NCI-H748 (cell line): ENCODE measurements at regions not wholly inside any gene's neighbourhood (a gene's known extent, or its start where the extent isn't known, plus 50 kb on each side); places are given as distances from the start of the nearest gene placed in this dataset.
A peak's percentile ranks its signal among the peaks of the same experiment; 100 is the strongest.

ENCODE experiments used
- DNase-seq: peaks from one replicate; lab custom pipeline; 2025; ENCODE audit not compliant: unreplicated experiment; lab: John Stamatoyannopoulos, UW

DNA sequence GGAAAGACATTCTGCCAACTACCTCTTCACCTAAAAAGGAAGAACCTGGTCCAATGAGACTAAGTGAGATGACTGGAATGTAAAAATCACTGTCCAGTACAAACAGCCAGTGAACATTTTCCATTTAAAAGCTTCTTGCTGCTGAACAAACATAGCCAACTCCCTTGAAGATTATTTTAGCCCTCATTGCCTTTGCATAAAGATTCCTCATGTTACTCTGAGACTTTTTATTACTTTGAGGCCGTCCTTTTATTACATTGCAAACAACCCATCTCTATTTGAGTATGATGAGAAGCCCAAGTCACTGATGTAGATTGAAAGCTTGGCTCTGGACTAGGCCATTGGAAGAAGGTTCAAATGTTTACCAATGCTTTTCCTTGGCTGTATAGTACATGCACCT is 649.8 kb downstream of the CETN3 start:
- no peak for DNase-seq

DNA sequence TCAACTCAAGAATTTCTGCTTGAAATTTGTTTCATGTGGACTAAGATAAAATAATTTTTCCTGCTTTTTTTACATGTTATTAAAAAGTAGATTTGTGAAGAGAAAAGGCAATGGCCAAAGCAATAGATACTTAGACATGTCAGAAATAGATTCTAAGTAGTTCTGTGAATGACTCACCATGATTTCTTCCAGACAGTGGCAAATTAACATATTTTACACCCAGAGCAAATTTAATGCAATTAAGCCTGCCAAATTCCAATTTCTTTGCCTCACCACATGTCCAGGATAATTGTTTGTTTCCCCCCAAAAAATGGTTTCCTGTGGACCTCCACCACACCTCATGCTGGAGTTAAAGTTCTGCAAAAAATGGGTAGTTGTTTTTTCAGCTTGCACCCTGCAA is 651.4 kb downstream of the CETN3 start:
- no peak for DNase-seq

DNA sequence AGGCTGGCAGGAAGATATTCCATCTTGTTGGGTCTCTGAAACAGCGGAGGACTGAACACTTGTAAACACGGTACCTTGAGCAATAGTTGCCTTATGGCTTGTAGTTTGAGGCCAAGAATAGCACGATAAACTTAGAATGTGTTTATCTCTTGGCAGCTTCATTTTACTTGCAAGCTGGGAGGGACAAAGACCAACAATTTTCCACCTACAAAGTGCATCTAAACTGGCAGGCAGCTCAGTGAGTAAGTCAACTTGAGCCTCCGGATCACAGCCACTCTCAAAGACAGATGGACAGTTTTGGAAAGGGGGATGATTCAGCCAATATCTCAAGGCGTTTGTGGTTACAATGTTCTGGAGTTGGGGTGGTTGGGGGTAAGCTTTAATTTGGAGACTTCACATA is 652.6 kb downstream of the CETN3 start:
- DNase-seq, result no peak

DNA sequence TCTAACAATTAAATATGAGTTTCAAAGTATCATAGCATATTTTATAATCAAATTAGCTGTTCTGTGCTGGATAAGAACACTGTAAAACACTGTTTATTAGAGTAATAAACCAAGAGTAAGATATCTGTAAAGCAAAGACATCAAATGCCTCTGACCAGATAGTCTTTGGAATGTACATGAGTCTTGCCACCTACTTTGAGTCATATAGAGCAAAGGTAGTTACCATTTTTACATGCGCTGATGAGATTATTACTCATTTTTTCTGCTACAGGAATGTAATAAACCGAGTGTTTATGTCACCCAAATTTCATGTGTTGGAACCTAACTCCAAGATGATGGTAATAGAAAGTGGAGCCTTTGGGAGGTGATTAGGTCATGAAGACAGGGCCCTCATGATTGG is 654.5 kb downstream of the CETN3 start:
- no peak for DNase-seq

DNA sequence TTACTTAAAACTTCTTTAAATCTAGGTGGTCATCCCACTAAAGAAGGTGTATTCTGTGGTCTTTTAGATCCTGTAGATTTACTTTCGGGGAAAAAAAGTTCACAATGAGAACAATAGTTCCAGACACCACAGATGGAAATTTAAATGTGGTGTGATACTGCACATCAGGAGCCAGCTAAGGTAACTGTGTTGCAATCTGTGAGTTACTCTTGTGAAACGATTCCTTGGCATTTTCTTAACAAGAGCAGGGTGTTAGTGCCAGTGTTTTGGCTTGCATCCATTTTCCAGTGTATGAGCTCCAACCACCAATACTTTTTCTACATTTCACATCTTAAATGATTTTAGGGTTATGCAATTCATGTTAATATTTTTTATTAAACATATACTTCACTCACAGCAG is 674.5 kb downstream of the CETN3 start:
- no peak for DNase-seq

DNA sequence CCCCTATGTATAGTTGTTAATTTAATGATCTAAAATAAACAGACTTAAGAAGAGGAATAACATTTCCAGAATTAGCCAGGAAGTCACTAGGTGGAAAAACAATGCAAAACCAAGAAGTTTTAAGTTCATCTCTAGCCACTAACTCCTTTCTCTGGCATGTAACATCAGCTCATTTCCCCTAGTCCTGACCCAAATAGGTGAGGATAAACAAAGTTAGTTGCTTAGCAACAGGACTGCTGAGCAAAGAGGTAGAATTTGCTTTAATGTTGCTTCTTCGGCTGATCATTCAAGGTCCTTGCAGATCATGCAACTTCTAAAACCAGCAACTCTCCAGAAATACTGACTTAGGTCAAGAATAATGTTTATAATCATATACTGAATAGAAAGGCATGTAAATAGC is 675.8 kb downstream of the CETN3 start:
- DNase-seq, result peak; percentile 62

DNA sequence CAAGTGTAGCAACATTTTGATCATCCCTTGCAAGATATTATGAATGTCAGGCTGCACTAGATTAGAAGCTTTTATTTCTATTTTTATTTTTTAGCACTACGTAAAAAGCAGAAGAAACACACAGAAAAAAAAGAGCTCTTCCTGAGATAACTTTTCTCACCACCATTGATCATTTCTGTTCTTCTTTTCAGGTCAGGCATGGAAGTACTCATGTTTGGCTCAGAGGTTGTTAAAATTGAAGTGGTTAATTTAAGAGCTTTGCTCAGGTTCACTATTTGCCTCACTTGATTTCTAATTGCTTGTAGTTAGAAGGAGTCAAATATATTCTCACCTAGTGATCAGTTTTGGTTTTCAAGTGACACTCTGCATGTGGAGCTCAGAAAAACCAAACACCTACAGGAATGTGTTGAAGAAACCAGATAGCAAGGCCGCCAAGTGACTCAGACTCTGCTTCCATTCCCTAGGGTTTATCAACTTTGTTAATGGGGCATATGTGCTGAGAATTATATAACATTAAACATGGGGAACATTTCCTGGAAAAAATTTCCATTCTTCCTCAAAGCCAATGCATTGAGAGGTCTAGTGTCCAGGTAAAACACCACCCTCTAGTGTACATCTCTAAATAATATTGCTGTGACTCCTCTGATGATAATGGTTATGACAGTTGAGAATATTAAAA is 679.8 kb downstream of the CETN3 start:
- peak; percentile 58 for DNase-seq

DNA sequence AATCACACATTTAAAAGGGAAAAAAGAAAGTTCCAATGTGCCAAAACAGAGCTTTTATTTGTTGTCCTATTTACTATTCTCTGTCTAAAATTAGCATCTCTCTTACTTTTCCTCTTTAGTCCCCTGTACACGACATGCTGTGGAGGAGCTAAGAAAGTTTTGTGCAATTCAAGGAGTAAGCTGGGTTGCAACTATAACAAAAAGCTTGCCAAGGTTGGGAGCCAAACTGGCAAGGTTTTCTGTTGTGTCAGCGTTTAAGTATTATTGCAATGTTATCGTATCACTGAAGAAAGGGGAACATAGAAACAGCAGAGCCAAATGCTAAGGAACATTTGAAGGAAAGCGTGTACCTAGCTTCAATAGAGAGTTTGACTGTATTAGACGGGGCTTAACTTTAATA is 680.8 kb downstream of the CETN3 start:
- no peak for DNase-seq

DNA sequence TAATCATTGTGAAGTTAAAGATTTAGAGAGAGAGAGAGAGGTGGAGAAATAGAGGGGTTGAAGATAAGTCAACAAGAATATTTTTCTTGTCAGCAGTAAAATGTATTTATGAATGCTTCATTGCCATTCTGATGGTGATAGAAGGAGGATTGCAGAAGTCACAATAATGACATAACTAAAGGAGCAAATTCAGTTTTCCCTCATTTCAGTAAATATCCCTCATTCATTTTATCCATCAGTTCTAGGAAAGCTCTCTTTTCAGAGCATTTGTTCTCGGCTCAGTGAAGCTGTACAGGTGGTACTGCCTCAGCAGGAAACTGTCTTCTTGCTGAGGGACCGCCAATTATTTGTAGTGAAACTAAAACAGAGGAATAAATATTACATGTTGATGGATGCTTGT is 681.4 kb downstream of the CETN3 start:
- DNase-seq, result no peak

DNA sequence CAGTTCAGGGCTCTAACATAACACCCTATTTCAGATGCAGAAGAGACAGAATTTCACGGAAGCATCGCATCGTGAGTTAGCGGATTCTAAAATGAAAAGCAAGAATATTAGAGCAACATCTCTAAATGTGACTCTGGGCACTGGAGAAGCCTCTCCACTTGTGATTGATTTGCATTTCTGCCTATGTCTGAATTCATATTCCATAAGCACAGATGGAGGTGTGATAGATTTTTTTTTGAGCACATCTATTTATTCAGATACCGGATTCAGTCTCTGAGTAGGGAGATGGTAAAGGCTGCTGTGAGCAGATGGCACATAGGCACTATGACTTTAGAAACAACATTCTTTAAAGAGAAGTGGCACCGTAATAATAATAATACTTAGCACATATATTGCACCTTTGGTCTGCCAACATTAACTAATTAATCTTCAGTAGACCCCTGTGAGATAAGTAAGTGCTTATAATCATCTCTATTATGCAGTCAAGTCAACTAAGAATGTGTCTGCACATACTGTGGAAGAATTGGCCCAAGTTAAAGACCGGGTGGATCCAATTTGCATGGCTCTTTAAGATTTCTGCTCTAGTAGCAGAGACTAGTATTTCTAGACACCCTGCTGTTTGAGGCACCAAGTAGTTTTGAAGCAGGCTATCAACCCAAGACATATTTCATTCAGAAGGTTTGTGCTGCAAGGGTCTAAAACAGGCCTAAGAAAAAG is 685.0 kb downstream of the CETN3 start:
- DNase-seq, result no peak

DNA sequence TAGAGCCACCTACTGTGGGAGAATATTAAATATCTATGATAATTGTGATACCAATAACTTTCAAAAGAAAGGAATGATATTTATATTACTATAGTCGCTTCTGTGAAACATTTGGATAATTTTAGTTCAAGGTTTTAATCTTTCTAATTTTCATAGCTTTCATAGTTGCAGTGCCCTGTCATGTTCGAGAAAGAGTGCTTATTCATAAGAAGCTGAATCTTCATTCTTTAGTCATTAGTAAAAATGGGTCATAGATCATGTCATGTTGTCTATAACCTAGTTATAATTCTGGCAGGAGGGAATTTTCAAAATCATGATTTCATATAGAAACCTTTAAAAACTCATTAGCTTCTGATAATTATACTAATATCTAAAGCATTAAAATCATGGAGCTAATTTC is 685.6 kb downstream of the CETN3 start:
- DNase-seq, result no peak

DNA sequence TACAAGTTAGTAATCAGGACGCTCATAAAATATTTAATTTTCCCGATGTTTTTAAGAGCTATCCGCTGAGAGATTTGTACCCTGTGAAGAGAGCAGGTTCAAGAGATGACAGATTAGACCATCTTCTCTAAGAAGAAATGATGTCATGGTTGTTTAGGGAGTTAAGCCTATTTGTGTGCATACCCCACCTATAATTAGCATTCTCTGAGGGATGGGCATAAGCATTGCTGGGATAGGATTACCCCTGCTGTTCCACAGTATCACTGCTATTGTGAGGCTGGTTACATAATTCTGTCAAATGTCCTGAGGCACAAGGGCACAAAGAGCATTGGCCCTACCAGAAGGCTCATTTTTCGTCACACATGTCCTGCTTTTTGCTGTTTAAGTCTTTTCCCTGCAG is 687.0 kb downstream of the CETN3 start:
- peak; percentile 57 for DNase-seq

DNA sequence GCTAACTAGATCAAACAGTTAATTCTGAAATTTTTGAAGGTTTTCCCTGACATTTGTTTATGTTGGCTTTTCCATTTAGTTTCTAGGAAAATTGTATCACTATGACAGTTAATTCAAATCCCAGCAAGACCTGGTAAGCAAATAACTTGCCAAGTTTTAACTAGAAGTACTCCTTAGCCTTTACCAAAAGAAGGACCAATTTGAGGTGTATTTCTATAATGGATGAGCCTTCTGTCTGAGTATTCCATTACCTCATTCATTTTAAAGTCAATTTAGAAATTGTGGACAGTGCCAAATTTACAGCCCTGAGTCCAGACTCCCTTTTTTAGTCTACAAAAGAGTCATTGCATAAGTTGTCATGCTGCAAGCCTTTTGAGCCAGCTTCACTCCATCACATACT is 687.6 kb downstream of the CETN3 start:
- no peak for DNase-seq

DNA sequence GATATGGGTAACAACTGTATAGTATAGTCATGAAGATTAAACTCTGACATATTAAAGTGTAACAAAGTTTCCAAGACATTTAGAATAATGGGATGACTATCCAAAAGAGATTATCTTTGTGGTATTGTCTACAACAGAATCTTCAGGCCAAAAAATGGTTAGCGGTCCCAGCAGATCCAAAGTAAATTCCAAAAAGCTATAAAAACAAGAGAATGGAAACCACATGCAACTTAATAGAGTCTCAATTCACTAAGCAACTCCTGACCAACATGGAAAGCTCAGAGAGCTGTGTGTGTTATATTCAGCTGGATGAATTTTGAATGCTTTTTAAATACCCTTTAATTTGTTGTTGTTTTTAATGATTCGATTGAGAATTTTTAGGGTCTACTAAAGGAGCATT is 688.2 kb downstream of the CETN3 start:
- no peak for DNase-seq

DNA sequence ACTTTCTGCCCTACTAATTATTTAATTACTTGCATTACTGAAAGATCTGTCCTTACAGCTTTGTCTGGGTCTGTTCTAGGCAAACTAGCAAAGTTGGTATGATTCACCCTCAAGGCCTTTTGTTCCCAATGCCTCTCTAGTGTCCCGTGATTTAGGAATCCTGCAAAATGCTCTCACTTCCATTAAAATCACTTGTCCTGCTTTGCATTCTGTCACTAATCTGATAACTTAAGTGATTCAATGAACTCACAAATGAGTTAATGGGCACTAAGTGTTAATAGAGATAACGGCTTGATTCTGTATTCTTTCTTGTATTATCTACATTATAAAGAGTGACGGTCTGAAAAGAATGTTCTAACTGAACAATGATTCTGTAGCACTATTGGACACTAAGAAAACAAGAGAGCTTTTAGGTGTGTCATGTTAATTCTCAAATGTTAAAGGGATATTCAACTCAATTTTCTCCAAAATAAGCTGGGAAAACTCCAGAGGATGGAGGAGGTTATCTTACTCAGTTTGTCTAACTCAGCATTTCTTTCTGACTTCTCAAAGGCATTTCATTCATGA is 697.3 kb downstream of the CETN3 start:
- DNase-seq, result no peak

DNA sequence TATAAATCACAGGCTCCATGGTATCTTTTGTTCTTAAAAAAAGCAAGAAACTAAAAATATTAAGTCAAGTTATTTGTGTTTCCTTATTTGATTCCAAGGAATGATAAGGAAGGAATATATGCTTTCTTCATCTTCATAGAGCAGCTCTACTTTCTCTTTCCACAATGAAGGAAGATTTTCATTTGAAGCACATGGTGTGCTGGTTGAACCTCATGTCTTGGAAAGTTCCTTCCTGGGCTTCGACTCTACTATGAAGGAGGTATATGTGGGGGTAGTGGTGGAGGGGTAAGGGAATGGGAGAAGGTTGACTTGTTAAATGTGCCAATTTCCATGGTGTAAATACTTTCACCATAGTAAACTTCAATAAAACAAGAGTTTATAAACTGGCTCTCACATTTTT is 698.0 kb downstream of the CETN3 start:
- no peak for DNase-seq

DNA sequence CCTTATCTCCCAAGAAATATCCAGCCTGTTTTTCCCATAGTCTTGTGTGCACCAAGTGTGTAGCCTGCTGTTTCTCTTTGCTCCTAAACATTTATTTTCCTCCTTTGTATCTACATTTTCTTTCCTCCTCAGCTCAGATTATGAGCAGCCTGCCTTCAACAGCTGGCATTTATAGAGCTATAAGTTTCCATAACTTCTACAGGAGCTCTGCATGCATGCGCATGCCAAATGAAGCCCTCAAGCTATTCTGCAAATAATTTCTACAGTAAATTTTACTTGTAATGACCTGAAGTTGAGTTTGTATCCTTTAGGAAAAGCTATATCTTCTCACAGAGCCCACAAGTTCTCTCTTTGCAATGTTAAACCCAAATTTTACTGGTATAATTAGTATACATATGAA is 699.5 kb downstream of the CETN3 start:
- DNase-seq, result no peak

DNA sequence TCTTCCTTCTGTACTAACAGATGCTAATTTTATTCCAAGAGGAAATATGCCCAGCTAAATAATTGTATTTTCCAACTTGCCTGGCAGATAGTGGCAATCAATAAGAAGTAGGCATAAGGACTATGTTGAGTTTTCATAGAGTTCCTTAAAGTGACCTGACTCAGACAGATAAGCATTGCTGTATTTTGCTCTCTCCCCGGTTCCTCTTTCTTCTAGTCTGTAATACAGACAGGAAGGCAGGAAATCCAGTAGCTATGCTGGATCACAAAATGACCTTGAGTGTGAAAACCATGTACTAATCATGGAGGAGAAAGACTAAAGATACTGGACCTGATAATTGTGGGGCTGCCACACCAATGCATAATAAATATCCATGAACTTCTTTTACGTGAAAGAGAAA is 701.7 kb downstream of the CETN3 start:
- no peak for DNase-seq

DNA sequence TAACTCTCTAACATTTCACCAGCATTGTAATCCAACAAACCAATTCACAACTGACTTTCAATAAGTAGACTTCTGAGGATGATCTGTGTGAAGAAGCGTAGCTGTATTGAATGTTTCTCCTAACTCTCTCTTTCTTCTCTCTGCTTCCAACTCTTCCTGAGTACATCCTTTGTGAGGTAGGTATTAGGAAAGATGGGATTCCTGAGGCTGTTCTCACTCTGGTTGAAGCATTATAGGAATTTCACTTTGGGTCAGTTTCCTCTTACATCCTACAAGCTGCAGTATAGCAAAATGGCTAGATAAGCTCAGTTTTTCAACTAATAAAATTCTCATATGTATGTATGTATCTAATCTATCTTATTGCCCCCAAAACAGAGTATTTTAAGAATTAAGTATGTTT is 702.8 kb downstream of the CETN3 start:
- DNase-seq, result no peak

DNA sequence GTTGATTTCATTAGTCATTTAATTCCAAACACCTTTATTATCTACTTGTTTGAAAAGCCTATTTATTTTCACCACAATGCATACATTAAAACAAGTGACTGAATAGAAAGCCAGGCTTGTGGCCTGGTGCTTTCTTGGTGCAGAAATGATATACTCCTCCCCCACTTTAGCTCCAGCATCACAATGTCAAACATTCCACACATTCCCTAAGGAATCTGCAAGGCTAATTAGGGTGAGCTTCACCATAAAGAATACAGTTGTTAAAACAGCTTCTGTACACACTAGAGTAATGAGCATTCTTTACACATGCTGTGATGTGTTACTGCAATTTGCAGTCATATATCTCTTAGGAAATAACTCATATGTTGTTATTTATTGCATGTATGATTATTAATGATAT is 705.7 kb downstream of the CETN3 start:
- no peak for DNase-seq

DNA sequence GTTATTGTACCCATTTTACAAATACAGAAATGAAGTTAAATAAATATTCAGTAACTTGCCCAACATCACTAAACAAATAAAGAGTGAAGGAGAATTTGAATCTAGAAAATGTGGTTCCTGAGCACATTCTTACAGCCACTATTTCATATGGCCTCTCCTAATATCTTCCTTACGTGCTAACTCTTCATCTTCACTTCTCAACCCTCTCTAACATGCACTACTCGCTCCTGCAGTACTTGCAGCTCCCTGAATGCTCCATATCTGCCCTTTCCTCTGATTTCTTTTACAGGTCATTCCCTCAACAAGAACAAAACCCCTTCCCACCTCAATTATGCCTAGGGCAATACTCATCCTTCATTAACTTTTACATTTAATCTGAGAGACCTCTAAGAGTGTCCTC is 711.5 kb downstream of the CETN3 start:
- no peak for DNase-seq

DNA sequence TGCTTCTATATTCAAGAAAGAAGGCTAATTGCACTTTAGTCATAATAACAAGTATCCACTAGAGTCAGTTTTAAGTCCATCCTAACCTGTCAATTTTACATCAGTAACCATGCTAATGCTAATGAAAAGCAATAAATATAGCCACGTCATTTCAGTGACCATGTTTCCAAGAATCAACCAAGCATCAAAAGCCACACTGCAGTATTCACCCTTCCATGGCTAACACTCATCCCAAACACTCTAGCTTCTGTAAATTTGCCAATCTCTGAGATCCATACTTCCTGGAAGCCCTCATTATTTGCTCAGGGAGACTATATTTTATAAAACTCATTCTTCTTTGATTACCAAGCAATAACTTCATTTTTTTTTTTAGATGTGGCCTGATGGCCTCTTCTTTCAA is 712.0 kb downstream of the CETN3 start:
- DNase-seq, result peak; percentile 12

DNA sequence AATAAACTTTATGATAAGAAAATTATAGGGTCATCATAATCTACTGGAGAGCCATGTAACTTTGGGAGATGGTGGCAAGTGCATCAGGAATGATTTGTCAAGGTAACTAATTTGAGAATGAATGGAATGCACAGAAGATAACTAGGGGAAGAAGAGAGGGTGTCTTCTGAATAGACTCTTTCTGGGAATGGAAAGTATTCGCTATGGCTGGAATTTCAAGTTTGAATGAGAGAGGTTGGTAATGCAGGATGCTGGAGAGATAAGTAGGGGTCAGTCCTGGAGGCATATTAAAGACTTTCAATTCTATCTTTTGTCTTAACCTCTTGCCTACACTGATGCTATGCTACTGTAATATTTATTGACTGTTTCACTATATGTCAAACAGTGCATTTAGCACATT is 714.2 kb downstream of the CETN3 start:
- no peak for DNase-seq
